ENCODE measurements at regions not wholly inside any gene's neighbourhood (a gene's known extent, or its start where the extent isn't known, plus 50 kb on each side); places are given as distances from the start of the nearest gene placed in this dataset.
"Not testable (repeated sequence)": the region's sequence is repeated elsewhere in the genome, so short reads cannot be mapped to it uniquely, and the experiment has no call there.

GRCh38 chr11:121376130-121376529 lies 76.0 kb upstream of the SORL1 start:
- no peak overlapping the region for H3K27ac ChIP-seq (ENCODE audit: low read depth, low read length)
- no peak overlapping the region for H3K4me3 ChIP-seq (ENCODE audit: low read length)
- H3K27me3 ChIP-seq (ENCODE audit: control insufficient read depth, insufficient read depth, low read length) = no peaks in the 10 kb centered on the region
- H3K36me3 ChIP-seq (ENCODE audit: control insufficient read depth, insufficient read depth, low read length) = no peaks in the 10 kb centered on the region
- H3K9ac ChIP-seq (ENCODE audit: low read length) = no peak overlapping the region
- H3K4me1 ChIP-seq (ENCODE audit: control insufficient read depth, insufficient read depth, low read length) = peaks cover 2% of the 10 kb centered on the region

GRCh38 chr11:121379145-121379810 lies 72.8 kb upstream of the SORL1 start:
- H3K36me3 ChIP-seq (ENCODE audit: control insufficient read depth, insufficient read depth, low read length); H3K4me3 ChIP-seq (ENCODE audit: low read length); H3K9ac ChIP-seq (ENCODE audit: low read length); H3K4me1 ChIP-seq (ENCODE audit: control insufficient read depth, insufficient read depth, low read length); H3K27me3 ChIP-seq (ENCODE audit: control insufficient read depth, insufficient read depth, low read length); H3K27ac ChIP-seq (ENCODE audit: low read depth, low read length): not testable (repeated sequence)

GRCh38 chr11:121383716-121384115 lies 68.4 kb upstream of the SORL1 start:
- no peaks in the 10 kb centered on the region for H3K27me3 ChIP-seq (ENCODE audit: control insufficient read depth, insufficient read depth, low read length)
- no peak overlapping the region for H3K9ac ChIP-seq (ENCODE audit: low read length)
- no peaks in the 10 kb centered on the region for H3K4me1 ChIP-seq (ENCODE audit: control insufficient read depth, insufficient read depth, low read length)
- H3K36me3 ChIP-seq (ENCODE audit: control insufficient read depth, insufficient read depth, low read length) = no peaks in the 10 kb centered on the region
- peak overlapping the region; percentile 41 for H3K27ac ChIP-seq (ENCODE audit: low read depth, low read length)
- no peak overlapping the region for H3K4me3 ChIP-seq (ENCODE audit: low read length)

GRCh38 chr11:121385688-121386087 lies 66.4 kb upstream of the SORL1 start:
- H3K36me3 ChIP-seq (ENCODE audit: control insufficient read depth, insufficient read depth, low read length) = no peaks in the 10 kb centered on the region
- H3K27me3 ChIP-seq (ENCODE audit: control insufficient read depth, insufficient read depth, low read length) = no peaks in the 10 kb centered on the region
- peaks cover 10% of the 10 kb centered on the region for H3K4me1 ChIP-seq (ENCODE audit: control insufficient read depth, insufficient read depth, low read length)
- H3K27ac ChIP-seq (ENCODE audit: low read depth, low read length) = no peak overlapping the region
- H3K9ac ChIP-seq (ENCODE audit: low read length) = no peak overlapping the region
- H3K4me3 ChIP-seq (ENCODE audit: low read length) = no peak overlapping the region

Measured in rectal smooth muscle tissue (tissue), 1 donor.